ENCODE measurements at regions not wholly inside any gene's neighbourhood (a gene's known extent, or its start where the extent isn't known, plus 50 kb on each side); places are given as distances from the start of the nearest gene placed in this dataset.

- Histone ChIP-seq H3K4me3 (ENCODE audit: insufficient read depth, low read depth, low read length) (no peak overlapping the region), H3K36me3 (ENCODE audit: insufficient read depth, low read length) (no peaks in the 10 kb centered on the region), H3K79me2 (ENCODE audit: insufficient read depth, low read length) (no peaks in the 10 kb centered on the region), H3K9ac (ENCODE audit: low read length) (no peak overlapping the region), H3K27me3 (ENCODE audit: insufficient read depth, low read length) (no peaks in the 10 kb centered on the region), H2AFZ (ENCODE audit: low read depth, low read length) (no peak overlapping the region), H4K20me1 (ENCODE audit: insufficient read depth, low read length) (peaks cover 81% of the 10 kb centered on the region), H3K27ac (ENCODE audit: low read depth, low read length) (no peak overlapping the region), H3K4me2 (ENCODE audit: low read length) (no peak overlapping the region), H3K4me1 (ENCODE audit: insufficient read depth, low read length) (peaks cover 36% of the 10 kb centered on the region), H3K9me3 (ENCODE audit: insufficient read depth, low read depth, low read length) (peaks cover 6% of the 10 kb centered on the region)
- TF ChIP-seq EZH2 (IDR thresholded peaks at IDR 0.05; ENCODE audit: insufficient read depth, low read length) (no peak), CTCF (IDR thresholded peaks at IDR 0.05; ENCODE audit: insufficient read depth, low read depth, low read length) (no peak)
- no peak overlapping the region for H3K4me3 Mint-ChIP-seq (ENCODE audit: unreplicated experiment)
- H3K36me3 Mint-ChIP-seq (ENCODE audit: low read depth, unreplicated experiment) = no peaks in the 10 kb centered on the region
- no peak for FAIRE-seq
- peaks cover 14% of the 10 kb centered on the region for H3K27me3 Mint-ChIP-seq (ENCODE audit: low read depth, unreplicated experiment)
- peaks cover 24% of the 10 kb centered on the region for H3K4me1 Mint-ChIP-seq (ENCODE audit: low read depth, unreplicated experiment)
- DNase-seq (ENCODE audit: low read depth) = no peak
- H3K9me3 Mint-ChIP-seq (ENCODE audit: unreplicated experiment) = no peaks in the 10 kb centered on the region
- H3K27ac Mint-ChIP-seq (ENCODE audit: unreplicated experiment) = no peak overlapping the region
These were observed 221.1 kb upstream of the CIBAR2 start for GRCh38 chr16:85333337-85333736.

- Mint-ChIP-seq H3K27me3 (ENCODE audit: low read depth, unreplicated experiment) (peaks cover 15% of the 10 kb centered on the region), H3K4me3 (ENCODE audit: unreplicated experiment) (no peak overlapping the region), H3K9me3 (ENCODE audit: unreplicated experiment) (no peaks in the 10 kb centered on the region), H3K27ac (ENCODE audit: unreplicated experiment) (peak overlapping the region; percentile 88), H3K36me3 (ENCODE audit: low read depth, unreplicated experiment) (no peaks in the 10 kb centered on the region), H3K4me1 (ENCODE audit: low read depth, unreplicated experiment) (peaks cover 23% of the 10 kb centered on the region)
- H3K9ac ChIP-seq (ENCODE audit: low read length) = no peak overlapping the region
- H3K4me2 ChIP-seq (ENCODE audit: low read length) = peak overlapping the region; percentile 79
- H3K27ac ChIP-seq (ENCODE audit: low read depth, low read length) = no peak overlapping the region
- no peaks in the 10 kb centered on the region for H3K79me2 ChIP-seq (ENCODE audit: insufficient read depth, low read length)
- DNase-seq (ENCODE audit: low read depth) (no peak), FAIRE-seq (no peak)
- no peaks in the 10 kb centered on the region for H3K27me3 ChIP-seq (ENCODE audit: insufficient read depth, low read length)
- no peak for TF ChIP-seq CTCF (IDR thresholded peaks at IDR 0.05; ENCODE audit: insufficient read depth, low read depth, low read length)
- no peak for TF ChIP-seq EZH2 (IDR thresholded peaks at IDR 0.05; ENCODE audit: insufficient read depth, low read length)
- no peaks in the 10 kb centered on the region for H3K36me3 ChIP-seq (ENCODE audit: insufficient read depth, low read length)
- no peak overlapping the region for H2AFZ ChIP-seq (ENCODE audit: low read depth, low read length)
- H3K9me3 ChIP-seq (ENCODE audit: insufficient read depth, low read depth, low read length) = peaks cover 6% of the 10 kb centered on the region
- H3K4me1 ChIP-seq (ENCODE audit: insufficient read depth, low read length) = peaks cover 30% of the 10 kb centered on the region
- peaks cover 80% of the 10 kb centered on the region for H4K20me1 ChIP-seq (ENCODE audit: insufficient read depth, low read length)
- no peak overlapping the region for H3K4me3 ChIP-seq (ENCODE audit: insufficient read depth, low read depth, low read length)
These were observed 221.7 kb upstream of the CIBAR2 start for GRCh38 chr16:85333744-85334640.
